ENCODE measurements at regions not wholly inside any gene's neighbourhood (a gene's known extent, or its start where the extent isn't known, plus 50 kb on each side); places are given as distances from the start of the nearest gene placed in this dataset.
A peak's percentile ranks its signal among the peaks of the same experiment; 100 is the strongest.

GRCh38 chr11:92839450-92839849, 130.0 kb upstream of the MTNR1B start:
- Histone ChIP-seq H3K27me3 (ENCODE audit: control insufficient read depth, insufficient read depth, low read length) (no peaks in the 10 kb centered on the region), H4K20me1 (ENCODE audit: control insufficient read depth, extremely low read depth, insufficient read depth, low read length) (no peaks in the 10 kb centered on the region), H3K4me3 (replicated peaks in 1 of 4; ENCODE audit: control extremely low read depth in 1 of 4, insufficient read depth in 1 of 4, low read depth in 3 of 4, low read length in 4 of 4) (no peak overlapping the region), H3K27ac (ENCODE audit: insufficient read depth, low read length) (no peak overlapping the region), H3K79me2 (ENCODE audit: control insufficient read depth, insufficient read depth, low read length) (no peaks in the 10 kb centered on the region), H2AFZ (ENCODE audit: low read length) (no peak overlapping the region), H3K9ac (ENCODE audit: insufficient read depth, low read length) (no peak overlapping the region), H3K4me2 (ENCODE audit: extremely low read depth, insufficient read depth, low read length) (no peak overlapping the region), H3K9me3 (ENCODE audit: control insufficient read depth, insufficient read depth, low read depth, low read length) (no peaks in the 10 kb centered on the region), H3K4me1 (ENCODE audit: control insufficient read depth, extremely low read depth, insufficient read depth, low read length) (no peaks in the 10 kb centered on the region), H3K36me3 (ENCODE audit: control insufficient read depth, insufficient read depth, low read length) (no peaks in the 10 kb centered on the region)
- no peak for DNase-seq (ENCODE audit: low read depth in 2 of 2)
- TF ChIP-seq EZH2 (IDR thresholded peaks at IDR 0.05; ENCODE audit: low read length, missing control alignments) (no peak), CTCF (conservative IDR thresholded peaks at IDR 0.05 in 1 of 2, IDR thresholded peaks at IDR 0.05 in 1 of 2; ENCODE audit: low read depth in 1 of 2, low read length in 2 of 2) (no peak)

GRCh38 chr11:92841719-92842118, 127.7 kb upstream of the MTNR1B start:
- Histone ChIP-seq H4K20me1 (ENCODE audit: control insufficient read depth, extremely low read depth, insufficient read depth, low read length) (no peaks in the 10 kb centered on the region), H3K4me2 (ENCODE audit: extremely low read depth, insufficient read depth, low read length) (no peak overlapping the region), H3K9me3 (ENCODE audit: control insufficient read depth, insufficient read depth, low read depth, low read length) (no peaks in the 10 kb centered on the region), H3K36me3 (ENCODE audit: control insufficient read depth, insufficient read depth, low read length) (no peaks in the 10 kb centered on the region), H2AFZ (ENCODE audit: low read length) (no peak overlapping the region), H3K4me1 (ENCODE audit: control insufficient read depth, extremely low read depth, insufficient read depth, low read length) (no peaks in the 10 kb centered on the region), H3K27ac (ENCODE audit: insufficient read depth, low read length) (no peak overlapping the region), H3K27me3 (ENCODE audit: control insufficient read depth, insufficient read depth, low read length) (no peaks in the 10 kb centered on the region), H3K4me3 (replicated peaks in 1 of 4; ENCODE audit: control extremely low read depth in 1 of 4, insufficient read depth in 1 of 4, low read depth in 3 of 4, low read length in 4 of 4) (no peak overlapping the region), H3K9ac (ENCODE audit: insufficient read depth, low read length) (no peak overlapping the region), H3K79me2 (ENCODE audit: control insufficient read depth, insufficient read depth, low read length) (no peaks in the 10 kb centered on the region)
- TF ChIP-seq EZH2 (IDR thresholded peaks at IDR 0.05; ENCODE audit: low read length, missing control alignments): no peak
- no peak for TF ChIP-seq CTCF (conservative IDR thresholded peaks at IDR 0.05 in 1 of 2, IDR thresholded peaks at IDR 0.05 in 1 of 2; ENCODE audit: low read depth in 1 of 2, low read length in 2 of 2)
- peak in 1 of 2 donors; percentile 43 for DNase-seq (ENCODE audit: low read depth in 2 of 2)

GRCh38 chr11:92843455-92843854, 126.0 kb upstream of the MTNR1B start:
- Histone ChIP-seq H3K4me1 (ENCODE audit: control insufficient read depth, extremely low read depth, insufficient read depth, low read length) (no peaks in the 10 kb centered on the region), H4K20me1 (ENCODE audit: control insufficient read depth, extremely low read depth, insufficient read depth, low read length) (no peaks in the 10 kb centered on the region), H3K4me2 (ENCODE audit: extremely low read depth, insufficient read depth, low read length) (no peak overlapping the region), H3K36me3 (ENCODE audit: control insufficient read depth, insufficient read depth, low read length) (no peaks in the 10 kb centered on the region), H3K79me2 (ENCODE audit: control insufficient read depth, insufficient read depth, low read length) (no peaks in the 10 kb centered on the region), H3K27ac (ENCODE audit: insufficient read depth, low read length) (no peak overlapping the region), H2AFZ (ENCODE audit: low read length) (no peak overlapping the region), H3K27me3 (ENCODE audit: control insufficient read depth, insufficient read depth, low read length) (no peaks in the 10 kb centered on the region), H3K9me3 (ENCODE audit: control insufficient read depth, insufficient read depth, low read depth, low read length) (no peaks in the 10 kb centered on the region), H3K4me3 (replicated peaks in 1 of 4; ENCODE audit: control extremely low read depth in 1 of 4, insufficient read depth in 1 of 4, low read depth in 3 of 4, low read length in 4 of 4) (no peak overlapping the region), H3K9ac (ENCODE audit: insufficient read depth, low read length) (no peak overlapping the region)
- no peak for TF ChIP-seq CTCF (conservative IDR thresholded peaks at IDR 0.05 in 1 of 2, IDR thresholded peaks at IDR 0.05 in 1 of 2; ENCODE audit: low read depth in 1 of 2, low read length in 2 of 2)
- TF ChIP-seq EZH2 (IDR thresholded peaks at IDR 0.05; ENCODE audit: low read length, missing control alignments): no peak
- no peak for DNase-seq (ENCODE audit: low read depth in 2 of 2)
